ENCODE measurements at regions not wholly inside any gene's neighbourhood (a gene's known extent, or its start where the extent isn't known, plus 50 kb on each side); places are given as distances from the start of the nearest gene placed in this dataset.
A peak's percentile ranks its signal among the peaks of the same experiment; 100 is the strongest.

- no peak for DNase-seq
Observed at GRCh38 chr2:104318001-104318665, 535.8 kb upstream of the POU3F3 start.

GRCh38 chr2:104321116-104321795, 532.7 kb upstream of the POU3F3 start:
- DNase-seq, result no peak

DNA sequence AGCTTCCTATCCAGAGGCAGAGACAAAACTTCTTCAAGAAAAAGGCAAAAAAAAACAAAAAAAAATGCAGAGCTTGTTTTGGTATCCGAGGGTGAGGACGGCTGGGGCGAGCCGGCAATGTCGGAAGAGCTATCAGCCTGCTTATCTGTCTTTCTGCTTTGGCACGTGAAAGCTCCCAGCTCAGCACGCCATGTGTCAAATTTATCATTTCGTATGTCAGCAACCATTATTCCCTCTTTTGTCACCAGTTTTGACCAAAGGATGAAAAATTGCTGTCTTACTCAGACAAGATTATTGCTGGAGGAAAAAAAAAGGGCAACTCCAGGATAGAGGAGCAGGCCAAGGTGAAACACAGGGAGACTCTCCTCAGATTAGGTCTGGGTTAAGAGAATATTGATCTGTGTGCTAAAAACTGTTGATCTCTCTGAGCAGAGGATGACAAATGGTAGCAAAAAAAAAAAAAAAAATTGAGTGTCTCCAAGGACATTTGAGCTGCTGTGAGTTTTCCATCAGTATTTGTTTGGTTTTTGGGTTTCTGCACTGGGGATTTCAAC, 532.0 kb upstream of the POU3F3 start:
- DNase-seq, result no peak

GRCh38 chr2:104332731-104333130, 521.2 kb upstream of the POU3F3 start:
- no peak for DNase-seq

GRCh38 chr2:104337869-104338268, 516.0 kb upstream of the POU3F3 start:
- no peak for DNase-seq

- DNase-seq, result no peak
Observed at GRCh38 chr2:104340162-104340561, 513.8 kb upstream of the POU3F3 start.

DNA sequence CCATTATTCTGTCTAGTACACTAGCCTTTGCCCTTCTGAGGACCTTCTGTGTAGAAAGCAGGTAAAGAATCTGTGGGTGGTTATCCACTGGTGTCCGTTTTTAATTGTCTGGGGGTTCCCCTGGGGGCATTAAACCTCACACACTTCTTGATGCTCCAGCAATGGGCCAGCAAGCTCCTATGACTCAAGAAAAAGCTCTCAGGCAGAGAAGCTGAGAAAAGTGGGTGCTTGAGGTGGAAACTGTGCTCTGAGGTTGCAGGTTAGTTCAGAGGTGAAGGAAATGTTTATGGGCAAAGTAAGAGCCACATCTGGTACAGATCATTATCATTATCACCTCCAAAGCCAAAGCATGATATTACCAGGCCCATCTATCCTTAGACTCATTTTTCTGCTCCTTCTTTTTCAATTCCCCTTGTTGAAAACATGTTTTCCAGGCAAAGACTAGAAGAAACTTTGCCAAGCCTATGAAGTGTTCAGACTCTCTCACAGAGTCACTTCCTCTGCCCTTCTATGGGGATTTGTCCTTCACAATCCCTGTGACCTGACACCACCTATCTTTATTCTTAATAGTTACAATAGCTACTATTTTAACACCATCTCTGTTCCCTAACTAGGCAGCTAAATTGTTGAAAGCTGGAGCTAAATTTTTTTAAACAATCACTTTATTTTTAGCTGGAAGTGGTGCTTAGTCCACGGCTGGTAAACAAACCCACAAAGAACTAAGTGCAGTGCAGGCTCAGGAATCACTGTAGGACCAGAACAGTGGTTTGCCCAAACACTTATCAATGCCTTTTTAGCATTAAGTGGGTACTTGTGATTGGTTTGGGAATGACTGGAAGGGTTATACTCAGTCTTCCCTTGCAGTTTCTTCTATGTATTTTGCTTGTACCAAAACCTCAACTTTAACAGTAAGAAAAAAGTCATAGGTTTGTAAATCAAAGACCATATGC, 512.8 kb upstream of the POU3F3 start:
- DNase-seq, result no peak

DNA sequence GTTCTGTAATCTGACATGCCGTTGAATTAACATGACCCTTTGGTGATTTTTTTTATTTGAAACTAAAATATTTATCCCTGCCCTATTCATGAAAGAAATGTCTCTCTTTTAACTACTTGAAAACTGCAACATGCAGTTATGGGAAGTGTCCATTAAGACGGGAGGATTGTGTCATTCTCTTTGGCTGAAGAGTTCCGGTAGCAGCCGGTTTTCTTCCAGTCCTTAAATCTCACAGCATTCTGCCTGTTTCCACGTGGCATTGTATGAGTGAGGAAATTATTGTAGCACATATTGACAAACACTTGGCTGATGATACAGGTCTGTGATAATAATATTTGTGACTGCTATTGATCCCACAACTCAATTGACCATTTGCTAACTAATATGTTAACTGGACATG, 509.6 kb upstream of the POU3F3 start:
- peak in 1 of 2 donors; percentile 44 for DNase-seq

GRCh38 chr2:104344985-104345384, 508.9 kb upstream of the POU3F3 start:
- DNase-seq, result no peak

DNA sequence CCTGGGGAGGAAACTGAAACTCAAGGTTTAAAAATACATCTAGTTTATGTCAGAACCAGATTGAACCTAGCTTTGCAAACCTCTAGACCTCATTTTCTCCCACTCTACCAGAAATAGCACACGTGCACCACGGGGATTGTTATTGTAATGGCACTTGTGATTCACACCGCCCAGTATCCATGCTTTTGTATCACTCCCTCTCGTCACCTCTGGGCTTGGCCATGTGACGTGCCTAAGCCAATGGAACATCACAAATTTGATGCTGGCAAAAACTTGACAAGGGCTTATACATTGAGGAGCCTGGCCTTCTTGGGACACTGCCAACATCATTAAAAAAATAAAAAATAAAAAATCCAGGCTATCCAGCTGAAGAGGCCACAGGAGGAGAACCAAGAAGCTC, 495.8 kb upstream of the POU3F3 start:
- no peak for DNase-seq

GRCh38 chr2:104361414-104361813, 492.5 kb upstream of the POU3F3 start:
- no peak for DNase-seq

DNA sequence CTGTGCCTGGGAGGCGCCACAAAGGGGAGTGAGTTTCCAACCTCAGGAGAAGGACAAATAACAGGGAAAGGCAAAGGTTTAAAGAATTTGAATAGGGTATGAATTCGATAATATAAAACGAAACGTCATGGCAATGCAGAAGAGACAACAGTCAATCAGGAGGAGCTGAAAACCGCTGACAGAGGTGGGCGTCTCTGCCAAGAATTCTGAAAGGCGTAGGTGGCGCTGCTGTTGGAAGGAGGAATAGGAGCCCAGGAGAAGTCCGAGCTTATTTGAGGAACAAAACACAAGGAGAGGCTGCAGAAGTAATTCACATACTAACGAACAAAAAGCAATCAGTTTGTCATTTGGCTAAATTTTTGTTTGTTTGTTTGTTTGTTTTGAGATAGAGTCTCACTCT, 485.8 kb upstream of the POU3F3 start:
- no peak for DNase-seq

DNA sequence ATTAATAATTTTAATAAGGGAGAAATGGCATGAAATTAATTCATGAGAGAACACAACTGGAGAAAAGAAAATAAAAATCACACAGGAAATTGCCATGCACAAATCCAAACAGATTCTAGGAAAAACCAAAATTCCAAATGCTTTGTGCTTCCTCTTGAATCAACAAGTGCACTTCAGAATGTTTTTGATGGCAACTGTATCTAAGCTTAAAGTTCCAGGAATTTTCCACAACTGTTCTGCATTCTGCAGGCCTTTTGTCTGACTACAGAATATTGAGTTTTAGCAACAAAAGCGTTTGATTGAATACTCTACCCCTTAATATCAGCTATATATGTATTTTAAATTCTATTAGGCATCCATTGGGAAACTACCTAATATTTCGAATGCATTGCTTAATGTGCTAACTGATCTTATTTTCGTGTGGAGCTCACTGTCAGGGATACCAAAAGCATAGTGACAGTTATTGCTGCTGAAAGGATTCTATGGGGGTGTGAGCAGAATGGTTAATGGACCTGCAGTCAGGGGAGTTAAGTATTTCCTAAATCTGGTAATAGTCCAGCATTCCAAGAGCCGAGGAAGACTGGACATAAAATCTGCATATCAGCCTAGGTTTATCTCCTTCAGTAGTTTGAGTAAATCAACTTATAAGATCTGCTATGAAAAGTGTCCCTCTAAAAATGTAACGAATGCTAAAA, 482.7 kb upstream of the POU3F3 start:
- DNase-seq, result no peak

GRCh38 chr2:104375206-104375605, 478.7 kb upstream of the POU3F3 start:
- no peak for DNase-seq

DNA sequence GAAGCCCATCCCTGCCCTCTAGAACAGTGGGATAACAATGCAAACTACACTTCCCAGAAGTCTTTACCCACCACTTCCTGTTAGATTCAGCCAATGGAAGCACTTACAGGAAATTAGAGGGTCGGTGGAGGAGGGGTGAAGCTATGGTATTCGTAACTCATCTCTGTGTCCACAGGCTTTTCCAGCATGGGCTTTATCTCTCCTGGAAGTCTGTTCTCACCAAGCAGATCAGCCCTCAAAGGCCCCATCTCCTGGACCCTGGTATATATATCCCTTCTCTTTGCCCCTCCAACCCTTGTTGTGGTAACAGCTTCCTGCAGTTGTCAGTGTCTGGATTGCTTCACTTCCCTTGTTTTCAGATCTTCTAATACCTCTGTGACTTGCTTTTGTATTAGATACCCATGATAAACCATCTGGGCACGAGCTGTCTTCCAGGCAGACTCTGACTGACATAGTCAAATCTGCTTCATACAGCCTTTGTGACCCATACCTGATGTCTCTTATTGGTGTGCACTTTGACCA, 475.0 kb upstream of the POU3F3 start:
- DNase-seq, result peak; percentile 47 to 63

DNA sequence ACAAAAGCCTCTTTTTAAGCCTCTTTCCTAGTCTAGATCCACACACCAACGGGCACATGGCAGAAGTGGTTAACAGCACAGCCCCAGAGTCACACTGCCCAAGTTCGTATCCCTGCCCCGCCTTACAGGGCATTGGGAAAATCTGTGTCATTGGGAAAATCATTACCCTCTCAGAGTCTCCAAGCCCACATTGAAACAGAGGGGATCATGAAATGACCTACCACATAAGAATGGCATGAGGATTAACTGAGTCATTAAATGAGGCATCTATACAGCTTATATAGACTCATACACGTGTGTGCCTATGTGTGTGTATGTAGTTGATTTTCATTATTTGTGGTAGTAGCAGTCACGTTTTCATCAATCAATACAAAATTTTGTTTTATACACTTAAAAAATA, 469.0 kb upstream of the POU3F3 start:
- no peak for DNase-seq

DNA sequence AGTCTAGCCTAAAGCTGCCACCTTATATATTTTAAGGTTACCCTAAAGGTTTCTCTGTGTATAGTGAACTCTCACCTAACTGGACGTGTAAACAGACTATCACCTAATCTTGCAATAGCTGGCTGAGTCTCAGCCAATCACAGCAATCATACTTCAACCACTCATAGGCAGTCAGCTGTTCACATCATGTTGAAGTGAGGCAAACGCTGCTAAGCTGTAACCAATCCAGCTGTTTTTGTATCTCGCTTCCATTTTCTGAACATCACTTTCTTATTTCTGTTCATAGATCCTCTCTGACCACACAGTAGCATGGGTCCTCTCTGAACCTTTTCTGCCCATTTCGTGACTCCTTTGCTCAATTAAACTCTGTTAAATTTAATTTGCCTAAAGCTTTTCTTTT, 468.2 kb upstream of the POU3F3 start:
- no peak for DNase-seq

- DNase-seq, result no peak
Observed at GRCh38 chr2:104388296-104388695, 465.6 kb upstream of the POU3F3 start.

- no peak for DNase-seq
Observed at GRCh38 chr2:104402825-104403224, 451.1 kb upstream of the POU3F3 start.

DNA sequence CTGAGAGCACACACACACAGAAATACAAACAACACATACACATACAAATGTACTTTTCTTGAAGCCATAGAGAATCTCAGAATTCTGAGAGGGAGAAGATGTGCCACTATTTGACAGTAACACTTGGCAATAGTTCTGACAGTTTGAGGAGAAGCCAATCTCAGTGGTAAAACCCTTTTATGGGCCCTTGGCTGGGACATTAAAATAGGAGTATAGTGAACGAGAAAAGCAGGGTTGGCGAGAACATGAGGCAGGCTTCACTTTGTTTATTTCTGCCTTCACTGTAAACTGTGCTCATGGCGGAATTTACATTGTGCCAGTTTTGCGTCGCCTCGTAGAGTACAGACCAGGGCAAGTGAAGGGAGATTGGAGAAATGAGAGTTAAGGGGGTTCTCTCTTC, 449.4 kb upstream of the POU3F3 start:
- DNase-seq, result no peak

GRCh38 chr2:104405623-104406022, 448.3 kb upstream of the POU3F3 start:
- DNase-seq, result no peak

Measured in right lung (tissue), 2 donors.